ENCODE measurements at regions not wholly inside any gene's neighbourhood (a gene's known extent, or its start where the extent isn't known, plus 50 kb on each side); places are given as distances from the start of the nearest gene placed in this dataset.
"Not testable (repeated sequence)": the region's sequence is repeated elsewhere in the genome, so short reads cannot be mapped to it uniquely, and the experiment has no call there.

GRCh38 chr13:69291292-69291906 is 816.2 kb upstream of the ATXN8OS start:
- H3K4me1 Mint-ChIP-seq, result no peaks in the 10 kb centered on the region
- H3K27ac Mint-ChIP-seq, result no peak overlapping the region
- H3K36me3 Mint-ChIP-seq (ENCODE audit: low read depth), result no peaks in the 10 kb centered on the region
- H3K4me3 Mint-ChIP-seq, result no peak overlapping the region
- no peaks in the 10 kb centered on the region for H3K27me3 Mint-ChIP-seq
- H3K9me3 Mint-ChIP-seq, result peaks cover 13% of the 10 kb centered on the region
- ATAC-seq (replicated peaks), result no peak

DNA sequence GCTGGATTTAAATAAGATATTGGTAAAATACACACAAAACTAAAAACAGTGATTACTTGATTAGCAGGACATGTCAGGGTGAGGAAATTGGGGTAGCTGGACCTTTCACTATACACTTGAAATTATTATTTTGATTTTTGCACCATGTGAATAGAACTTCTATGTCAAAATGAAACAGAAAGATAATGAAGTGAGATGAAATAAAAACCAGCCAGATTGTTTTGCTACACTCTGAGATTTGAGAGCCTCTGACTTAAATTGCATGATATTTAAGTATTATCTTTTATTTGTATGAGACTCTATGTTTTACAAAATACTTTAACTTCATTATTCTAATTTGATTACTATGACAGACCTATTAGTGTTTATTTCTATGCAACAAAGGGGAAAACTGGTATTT is 819.6 kb upstream of the ATXN8OS start:
- H3K4me1 Mint-ChIP-seq, result no peaks in the 10 kb centered on the region
- H3K9me3 Mint-ChIP-seq, result peaks cover 13% of the 10 kb centered on the region
- no peaks in the 10 kb centered on the region for H3K36me3 Mint-ChIP-seq (ENCODE audit: low read depth)
- no peaks in the 10 kb centered on the region for H3K27me3 Mint-ChIP-seq
- no peak for ATAC-seq (replicated peaks)
- H3K4me3 Mint-ChIP-seq, result no peak overlapping the region
- H3K27ac Mint-ChIP-seq, result no peak overlapping the region

GRCh38 chr13:69287050-69287698 is 820.5 kb upstream of the ATXN8OS start:
- ATAC-seq (replicated peaks), result no peak
- Mint-ChIP-seq H3K4me1 (no peaks in the 10 kb centered on the region), H3K36me3 (ENCODE audit: low read depth) (no peaks in the 10 kb centered on the region), H3K9me3 (peaks cover 15% of the 10 kb centered on the region), H3K27me3 (no peaks in the 10 kb centered on the region), H3K27ac (no peak overlapping the region), H3K4me3 (no peak overlapping the region)

DNA sequence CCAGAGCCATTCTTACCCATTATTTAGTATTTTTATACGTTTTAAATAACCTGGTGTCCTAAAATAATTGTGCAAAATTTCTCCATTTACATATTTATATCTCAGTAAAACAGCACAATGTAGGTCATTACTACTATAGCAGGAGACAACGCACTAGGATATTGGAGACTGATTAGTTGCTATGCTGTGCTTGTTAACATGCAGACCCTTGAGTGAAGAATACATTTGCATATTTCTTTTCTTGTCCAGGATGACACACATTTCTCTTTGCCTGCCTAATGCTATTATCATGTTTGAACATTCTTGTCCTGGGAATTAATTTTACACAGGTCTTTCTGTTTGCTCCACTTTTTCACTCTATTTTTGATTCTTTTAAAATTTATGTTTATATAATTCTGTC is 823.8 kb upstream of the ATXN8OS start:
- H3K27me3 Mint-ChIP-seq, result no peaks in the 10 kb centered on the region
- no peak overlapping the region for H3K27ac Mint-ChIP-seq
- ATAC-seq (replicated peaks), result no peak

DNA sequence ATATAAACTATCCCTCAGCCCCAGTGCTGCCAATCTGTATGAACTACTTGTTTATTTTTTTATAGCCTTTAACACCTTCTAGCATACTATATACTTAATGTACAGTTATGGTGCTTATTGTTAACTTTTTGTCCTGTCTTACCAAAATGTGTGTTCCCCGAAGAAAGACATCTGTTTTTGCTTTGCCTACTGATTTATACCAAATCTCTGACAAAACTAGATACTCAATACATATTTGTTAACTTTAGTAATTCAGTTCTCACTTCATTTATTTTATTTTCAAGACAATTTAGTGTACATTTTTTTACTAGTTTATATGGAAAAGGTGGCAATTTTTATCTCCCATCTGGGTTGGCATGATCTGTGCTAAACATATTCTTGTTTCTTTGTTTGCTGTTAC is 824.3 kb upstream of the ATXN8OS start:
- Mint-ChIP-seq H3K27me3 (no peaks in the 10 kb centered on the region), H3K27ac (no peak overlapping the region), H3K4me3 (no peak overlapping the region), H3K4me1 (no peaks in the 10 kb centered on the region), H3K9me3 (peaks cover 16% of the 10 kb centered on the region), H3K36me3 (ENCODE audit: low read depth) (no peaks in the 10 kb centered on the region)
- no peak for ATAC-seq (replicated peaks)

More for the DNA sequence above, 823.8 kb upstream of the ATXN8OS start:
- Mint-ChIP-seq H3K4me1 (no peaks in the 10 kb centered on the region), H3K4me3 (no peak overlapping the region), H3K9me3 (peaks cover 17% of the 10 kb centered on the region), H3K36me3 (ENCODE audit: low read depth) (no peaks in the 10 kb centered on the region)

DNA sequence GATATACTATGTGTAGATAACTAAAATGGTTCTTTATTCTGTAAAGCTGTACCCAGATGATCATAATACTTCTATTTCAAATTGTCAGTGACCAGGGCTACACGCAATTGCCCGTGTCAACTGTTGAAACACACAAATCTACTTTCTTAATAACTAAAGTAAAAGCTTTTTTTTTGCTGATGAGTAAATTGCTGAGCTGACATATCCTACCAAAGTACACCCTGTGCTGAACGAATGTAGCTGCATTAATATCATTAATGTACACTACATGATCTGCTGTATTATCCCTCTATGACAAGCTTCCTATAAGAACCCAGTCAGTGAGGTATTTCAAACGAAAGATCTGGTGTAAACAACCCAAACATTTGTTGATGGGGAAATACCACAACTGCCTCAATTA is 827.2 kb upstream of the ATXN8OS start:
- Mint-ChIP-seq H3K27me3 (no peaks in the 10 kb centered on the region), H3K4me3 (no peak overlapping the region)
- ATAC-seq (replicated peaks), result no peak

DNA sequence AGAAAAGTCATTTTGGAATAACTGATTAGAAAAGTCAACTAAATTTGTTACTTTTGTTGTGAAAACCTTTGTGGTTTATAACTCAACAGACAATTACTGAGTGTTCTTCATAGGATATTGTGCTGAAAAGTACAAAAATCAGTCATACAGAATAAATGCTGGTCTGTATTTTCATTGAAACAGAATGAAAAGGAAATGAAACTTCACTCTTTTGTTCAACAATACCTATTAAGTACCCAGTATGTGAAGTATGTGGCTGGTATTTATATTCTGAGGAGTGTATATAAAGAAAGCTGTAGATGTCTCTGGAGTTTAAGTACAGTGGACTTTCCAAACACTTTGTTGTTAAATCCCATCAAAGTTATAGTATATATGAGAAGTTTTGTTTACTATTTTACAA is 828.4 kb upstream of the ATXN8OS start:
- Mint-ChIP-seq H3K36me3 (ENCODE audit: low read depth) (no peaks in the 10 kb centered on the region), H3K9me3 (peaks cover 9% of the 10 kb centered on the region), H3K27me3 (no peaks in the 10 kb centered on the region), H3K27ac (no peak overlapping the region), H3K4me1 (no peaks in the 10 kb centered on the region), H3K4me3 (no peak overlapping the region)
- ATAC-seq (replicated peaks), result no peak

More for the DNA sequence above, 827.2 kb upstream of the ATXN8OS start:
- H3K36me3 Mint-ChIP-seq (ENCODE audit: low read depth), result no peaks in the 10 kb centered on the region
- no peaks in the 10 kb centered on the region for H3K4me1 Mint-ChIP-seq
- no peak overlapping the region for H3K27ac Mint-ChIP-seq
- peaks cover 9% of the 10 kb centered on the region for H3K9me3 Mint-ChIP-seq

- no peak for ATAC-seq (replicated peaks)
- Mint-ChIP-seq H3K36me3 (ENCODE audit: low read depth) (no peaks in the 10 kb centered on the region), H3K27me3 (no peaks in the 10 kb centered on the region), H3K4me1 (no peaks in the 10 kb centered on the region), H3K4me3 (no peak overlapping the region), H3K27ac (no peak overlapping the region), H3K9me3 (peaks cover 11% of the 10 kb centered on the region)
Measured at GRCh38 chr13:69274231-69274630, 833.4 kb upstream of the ATXN8OS start.

- no peak overlapping the region for H3K27ac Mint-ChIP-seq
Measured at GRCh38 chr13:69264362-69265334, 843.0 kb upstream of the ATXN8OS start.

GRCh38 chr13:69243366-69243765 is 864.3 kb upstream of the ATXN8OS start:
- no peak for ATAC-seq (replicated peaks)
- Mint-ChIP-seq H3K4me3 (no peak overlapping the region), H3K27ac (no peak overlapping the region), H3K36me3 (ENCODE audit: low read depth) (no peaks in the 10 kb centered on the region), H3K4me1 (no peaks in the 10 kb centered on the region), H3K9me3 (peaks cover 9% of the 10 kb centered on the region), H3K27me3 (no peaks in the 10 kb centered on the region)

More at GRCh38 chr13:69264362-69265334, 843.0 kb upstream of the ATXN8OS start:
- Mint-ChIP-seq H3K4me3 (no peak overlapping the region), H3K36me3 (ENCODE audit: low read depth) (no peaks in the 10 kb centered on the region), H3K4me1 (no peaks in the 10 kb centered on the region), H3K9me3 (peaks cover 15% of the 10 kb centered on the region), H3K27me3 (no peaks in the 10 kb centered on the region)
- ATAC-seq (replicated peaks), result no peak

- no peaks in the 10 kb centered on the region for H3K27me3 Mint-ChIP-seq
- H3K27ac Mint-ChIP-seq, result no peak overlapping the region
Measured at GRCh38 chr13:69234171-69234570, 873.5 kb upstream of the ATXN8OS start.

DNA sequence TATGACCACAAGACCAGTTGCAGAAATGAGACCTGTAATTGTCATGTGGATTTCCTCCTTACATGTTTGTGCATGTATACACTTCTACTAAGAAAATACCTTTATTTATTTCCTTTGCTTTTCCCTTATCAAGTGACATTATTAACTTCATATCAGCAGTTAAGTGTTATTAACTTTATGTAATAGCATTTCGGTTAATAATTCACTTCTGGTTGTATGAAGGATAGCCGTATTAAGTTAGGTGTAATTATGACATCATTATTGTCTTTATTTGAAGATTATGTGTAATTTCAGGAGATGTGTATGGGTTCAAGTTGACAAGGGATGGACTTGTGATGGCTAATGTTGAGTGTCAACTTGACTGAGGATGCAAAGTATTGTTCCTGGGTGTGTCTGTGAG is 881.2 kb upstream of the ATXN8OS start:
- H3K36me3 Mint-ChIP-seq (ENCODE audit: low read depth), result no peaks in the 10 kb centered on the region
- no peak for ATAC-seq (replicated peaks)
- H3K9me3 Mint-ChIP-seq, result peaks cover 39% of the 10 kb centered on the region
- H3K27me3 Mint-ChIP-seq, result no peaks in the 10 kb centered on the region
- H3K4me1 Mint-ChIP-seq, result no peaks in the 10 kb centered on the region
- no peak overlapping the region for H3K27ac Mint-ChIP-seq
- H3K4me3 Mint-ChIP-seq, result no peak overlapping the region

More at GRCh38 chr13:69234171-69234570, 873.5 kb upstream of the ATXN8OS start:
- Mint-ChIP-seq H3K36me3 (ENCODE audit: low read depth) (no peaks in the 10 kb centered on the region), H3K4me3 (no peak overlapping the region), H3K9me3 (peaks cover 23% of the 10 kb centered on the region), H3K4me1 (no peaks in the 10 kb centered on the region)
- no peak for ATAC-seq (replicated peaks)

GRCh38 chr13:69221633-69222498 is 885.8 kb upstream of the ATXN8OS start:
- not testable (repeated sequence) for H3K4me1 Mint-ChIP-seq; H3K4me3 Mint-ChIP-seq; H3K27ac Mint-ChIP-seq; ATAC-seq (replicated peaks); H3K27me3 Mint-ChIP-seq; H3K36me3 Mint-ChIP-seq (ENCODE audit: low read depth)
- H3K9me3 Mint-ChIP-seq, result peaks cover 22% of the 10 kb centered on the region

GRCh38 chr13:69213396-69213795 is 894.2 kb upstream of the ATXN8OS start:
- Mint-ChIP-seq H3K4me3 (no peak overlapping the region), H3K4me1 (no peaks in the 10 kb centered on the region), H3K27me3 (no peaks in the 10 kb centered on the region), H3K9me3 (peaks cover 15% of the 10 kb centered on the region), H3K27ac (no peak overlapping the region), H3K36me3 (ENCODE audit: low read depth) (no peaks in the 10 kb centered on the region)
- no peak for ATAC-seq (replicated peaks)

Measured in activated T-helper 17 cell treated with anti-CD3 and anti-CD28 coated beads, Interleukin-2, amount 50 U/mL, for 72 hours (primary cell).